ENCODE measurements at regions not wholly inside any gene's neighbourhood (a gene's known extent, or its start where the extent isn't known, plus 50 kb on each side); places are given as distances from the start of the nearest gene placed in this dataset.

DNA sequence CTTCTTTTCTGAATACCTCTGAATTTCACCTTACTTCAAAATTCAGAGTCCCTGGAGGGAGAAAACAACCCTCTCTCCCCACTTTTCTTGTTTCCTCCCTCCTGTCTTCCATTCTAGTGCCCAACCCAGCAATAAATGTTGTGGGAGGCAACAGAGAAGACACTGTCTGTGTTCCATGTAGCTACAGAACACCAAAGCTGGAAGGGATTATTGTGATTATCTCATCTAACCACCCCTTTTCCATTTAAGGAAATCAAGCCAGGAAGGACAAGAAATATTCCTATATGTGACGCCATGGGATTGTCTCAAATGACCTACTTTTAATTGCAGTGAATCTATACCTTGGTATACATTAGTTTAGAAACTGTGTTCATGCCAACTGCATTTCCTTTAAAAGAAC is 476.6 kb upstream of the TNC start:
- FAIRE-seq, result no peak
- no peak for DNase-seq (ENCODE audit: insufficient read length, low spot score)

DNA sequence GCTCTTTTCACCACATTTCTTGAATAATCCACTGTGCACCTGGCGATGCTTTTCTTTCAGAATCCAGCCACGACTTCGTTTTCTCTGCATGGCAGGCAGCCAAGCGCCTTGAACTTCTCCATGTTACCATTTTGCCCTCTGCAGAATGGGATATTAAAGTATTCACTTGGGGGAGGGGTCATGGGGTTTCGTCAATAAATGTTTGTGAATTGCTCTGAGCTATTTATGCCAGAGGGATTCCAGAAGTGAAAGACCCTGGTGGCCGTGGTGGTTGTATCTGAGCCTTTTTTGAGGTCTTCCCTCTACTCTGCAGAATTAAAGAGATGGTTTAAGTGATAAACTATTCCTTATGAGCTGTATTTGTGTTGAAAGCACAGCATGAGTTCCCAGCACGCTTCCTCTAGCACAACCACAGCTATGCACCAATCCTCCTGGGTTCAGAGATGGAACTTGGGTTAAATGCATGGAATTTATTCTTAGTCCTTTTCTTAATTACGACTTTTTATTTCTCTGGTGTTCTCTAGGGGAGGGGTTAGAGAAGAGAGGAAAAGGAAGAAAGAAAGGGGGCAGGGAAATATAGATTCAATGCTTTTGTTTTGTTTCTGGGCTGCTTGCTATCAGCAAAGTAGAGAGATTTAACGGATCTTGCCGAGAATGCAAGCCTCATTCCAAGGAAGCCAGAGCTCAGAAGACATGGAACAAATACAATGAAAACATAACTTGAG is 478.2 kb upstream of the TNC start:
- DNase-seq (ENCODE audit: insufficient read length, low spot score) (no peak), FAIRE-seq (no peak)

DNA sequence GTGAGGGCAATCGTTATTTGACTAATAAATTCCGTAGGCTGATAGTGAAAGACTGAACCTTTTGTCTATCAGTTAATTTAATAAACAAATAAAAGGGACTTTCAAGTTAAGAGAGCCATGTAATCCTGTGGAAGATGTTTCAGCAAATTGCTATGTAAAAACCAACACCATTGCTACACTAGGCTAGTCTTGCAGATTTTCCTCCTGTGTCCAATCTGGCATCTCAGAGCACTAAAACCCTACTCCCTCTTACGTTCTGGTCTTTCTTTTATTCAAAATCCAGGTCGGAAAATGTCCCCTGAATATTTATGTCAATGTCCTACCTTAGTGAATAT is 478.8 kb upstream of the TNC start:
- FAIRE-seq (no peak), DNase-seq (ENCODE audit: insufficient read length, low spot score) (no peak)

DNA sequence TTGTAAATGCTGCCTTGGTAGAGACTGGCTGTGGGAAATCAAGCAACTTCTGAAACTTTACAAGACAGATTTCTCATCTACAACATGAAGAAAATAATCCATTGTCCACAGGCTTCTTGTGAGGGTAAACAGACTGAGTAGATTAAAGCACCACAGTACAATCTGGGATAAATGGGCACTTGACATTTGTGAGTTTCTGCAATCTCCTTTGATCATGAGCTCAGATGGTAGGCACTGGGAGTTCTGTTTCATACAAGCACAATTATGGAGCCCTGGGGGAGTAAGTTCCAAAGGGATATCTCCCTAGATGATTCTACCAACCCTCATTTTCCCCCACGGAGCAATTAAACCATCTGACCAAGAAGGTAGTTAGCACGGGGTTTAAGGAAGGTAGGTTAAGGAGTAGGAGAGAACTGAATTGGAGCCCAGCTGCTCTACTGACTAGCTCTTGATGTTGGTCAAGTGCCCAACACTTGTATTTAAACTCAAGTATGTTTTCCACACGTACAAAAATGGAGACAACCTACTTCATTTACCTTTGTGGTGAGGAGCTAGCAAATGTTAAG is 479.5 kb upstream of the TNC start:
- FAIRE-seq (no peak), DNase-seq (ENCODE audit: insufficient read length, low spot score) (no peak)

- DNase-seq (ENCODE audit: insufficient read length, low spot score) (no peak), FAIRE-seq (no peak)
These were observed 480.8 kb upstream of the TNC start for GRCh38 chr9:115598751-115599150.

- DNase-seq (ENCODE audit: insufficient read length, low spot score) (no peak), FAIRE-seq (no peak)
These were observed 481.9 kb upstream of the TNC start for GRCh38 chr9:115599898-115600297.

GRCh38 chr9:115601434-115601833 is 483.5 kb upstream of the TNC start:
- no peak for DNase-seq (ENCODE audit: insufficient read length, low spot score)
- FAIRE-seq, result no peak

DNA sequence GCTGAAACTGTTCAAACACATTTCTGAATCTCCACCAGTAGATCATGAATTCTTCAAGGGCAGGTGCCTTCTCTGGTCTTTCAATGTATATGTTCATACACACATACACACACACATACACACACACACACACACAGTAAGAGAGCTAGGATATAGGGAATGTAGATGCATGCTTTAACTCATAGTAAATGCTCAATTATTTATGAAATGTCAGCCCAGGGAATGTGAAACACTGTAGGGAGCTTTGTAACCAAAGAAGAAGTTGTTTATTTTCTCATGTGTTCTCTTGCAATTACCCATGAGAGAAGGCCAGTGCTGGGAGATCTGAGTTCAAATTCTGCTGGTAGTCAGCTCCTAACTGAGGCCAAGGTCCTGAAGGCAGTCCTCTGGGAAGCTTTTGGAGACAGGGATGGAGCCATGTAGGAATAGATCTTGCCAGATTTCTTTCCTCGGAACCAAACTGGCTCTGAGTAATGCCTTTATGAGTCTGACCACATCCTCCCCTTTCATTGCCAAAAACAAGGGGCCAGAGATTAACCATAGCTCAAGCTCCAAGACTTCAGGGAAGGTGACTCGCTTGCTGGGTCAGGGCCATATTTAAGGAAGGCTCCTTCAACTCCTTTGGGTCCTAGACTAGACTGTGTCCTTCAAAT is 487.0 kb upstream of the TNC start:
- FAIRE-seq (no peak), DNase-seq (ENCODE audit: insufficient read length, low spot score) (no peak)

GRCh38 chr9:115606838-115607237 is 488.9 kb upstream of the TNC start:
- DNase-seq (ENCODE audit: insufficient read length, low spot score), result no peak
- no peak for FAIRE-seq

- FAIRE-seq (no peak), DNase-seq (ENCODE audit: insufficient read length, low spot score) (no peak)
These were observed 496.5 kb upstream of the TNC start for GRCh38 chr9:115614326-115614999.

DNA sequence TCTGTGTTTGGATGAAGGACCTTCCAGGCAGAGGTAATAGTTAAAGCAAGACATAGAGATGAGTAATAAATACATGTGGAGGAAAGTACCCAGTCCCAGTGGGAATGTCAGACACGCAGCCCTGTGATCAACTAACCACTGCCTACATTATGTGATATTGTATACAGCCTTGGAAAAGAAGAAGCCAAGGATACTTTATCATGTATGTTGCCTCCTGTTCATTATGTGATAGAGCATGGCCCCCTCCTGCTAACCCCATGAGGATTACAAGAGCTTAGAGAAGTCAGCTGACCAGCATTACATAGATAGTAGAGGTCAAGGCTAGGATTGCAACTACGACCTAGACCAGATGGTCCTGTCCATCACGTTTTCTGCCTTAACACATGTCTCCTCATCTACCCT is 497.0 kb upstream of the TNC start:
- FAIRE-seq, result no peak
- DNase-seq (ENCODE audit: insufficient read length, low spot score), result no peak

DNA sequence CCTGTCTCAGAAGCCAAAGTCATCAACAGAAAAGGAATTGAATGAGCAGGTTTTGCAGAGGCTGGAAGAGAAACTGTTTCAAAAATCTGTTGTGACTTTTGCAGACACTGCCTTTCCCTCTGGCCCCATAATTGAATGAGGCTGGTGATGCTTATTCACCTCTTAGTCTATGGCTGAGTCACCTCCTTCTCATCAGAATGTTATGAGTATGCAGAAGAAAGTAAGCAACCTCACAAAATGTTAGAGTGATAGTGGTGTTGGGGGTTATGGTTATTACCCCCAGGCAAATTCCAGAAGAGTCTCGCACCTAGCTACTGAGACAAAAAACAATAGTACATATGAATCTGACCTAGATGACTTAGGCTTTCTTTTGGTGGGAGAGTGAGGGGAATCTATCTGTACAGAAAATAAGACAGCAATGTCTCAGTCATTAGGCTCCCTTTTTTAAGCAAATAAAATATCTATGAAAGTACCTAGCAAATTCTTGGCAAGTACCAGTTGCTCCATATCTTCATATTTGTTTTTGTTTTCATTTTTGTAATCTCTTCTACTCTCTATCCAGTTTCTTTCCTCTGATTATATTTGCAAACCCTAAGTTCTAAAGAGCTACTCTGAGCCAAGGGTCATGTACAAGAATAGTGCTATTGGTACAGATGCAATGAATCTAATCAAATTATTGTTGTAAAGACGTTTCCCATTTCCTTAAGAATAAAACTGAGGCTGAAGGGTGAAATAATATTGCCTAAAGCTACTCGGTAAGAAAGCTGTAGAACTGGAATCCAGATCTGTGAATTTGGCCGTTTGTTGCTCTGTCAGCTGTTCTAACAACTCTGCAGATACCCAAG is 498.1 kb upstream of the TNC start:
- FAIRE-seq (no peak), DNase-seq (ENCODE audit: insufficient read length, low spot score) (peak; percentile 48)

GRCh38 chr9:115616666-115617239 is 498.8 kb upstream of the TNC start:
- FAIRE-seq (no peak), DNase-seq (ENCODE audit: insufficient read length, low spot score) (no peak)

DNA sequence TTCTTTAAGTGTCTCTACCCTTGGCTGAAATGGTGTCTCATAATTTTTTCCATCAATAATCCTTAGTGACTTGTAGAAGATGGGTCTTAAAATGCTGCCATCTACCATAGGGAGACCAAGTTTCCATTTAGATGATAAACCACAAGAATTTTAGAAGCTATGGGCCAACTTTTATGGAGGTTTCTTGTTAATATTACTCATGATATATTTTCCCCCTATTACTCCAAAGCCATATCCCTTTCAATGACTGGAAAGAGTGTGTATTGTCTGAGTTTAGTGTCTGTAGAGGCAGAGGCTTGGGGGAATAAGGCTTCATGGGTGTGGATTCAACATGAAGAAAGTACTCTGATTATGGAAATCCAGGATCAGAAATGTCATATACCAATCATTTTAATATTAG is 507.3 kb upstream of the TNC start:
- FAIRE-seq, result no peak
- no peak for DNase-seq (ENCODE audit: insufficient read length, low spot score)

- FAIRE-seq (no peak), DNase-seq (ENCODE audit: insufficient read length, low spot score) (no peak)
These were observed 508.0 kb upstream of the TNC start for GRCh38 chr9:115625954-115626353.

DNA sequence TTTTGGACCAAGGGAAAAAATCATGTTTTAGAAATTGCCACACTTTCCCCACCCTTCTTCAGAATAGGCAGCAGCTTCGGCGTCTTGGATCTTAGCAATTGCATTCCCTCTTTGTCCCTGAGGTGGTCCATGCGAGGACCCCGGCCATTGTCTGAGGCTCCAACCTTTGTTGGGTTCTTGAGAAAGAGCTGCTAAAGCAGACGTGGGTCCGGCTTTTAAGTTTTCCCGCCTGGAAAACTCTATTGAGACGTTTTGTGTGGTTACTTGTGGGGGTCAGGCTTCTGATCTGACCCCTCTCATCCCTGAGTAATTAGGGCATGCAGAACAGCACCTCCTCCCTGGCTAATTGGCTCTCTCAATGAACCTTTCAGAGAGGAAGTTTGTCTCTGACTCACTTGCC is 509.6 kb upstream of the TNC start:
- FAIRE-seq, result no peak
- DNase-seq (ENCODE audit: insufficient read length, low spot score), result no peak

- DNase-seq (ENCODE audit: insufficient read length, low spot score), result no peak
- FAIRE-seq, result no peak
These were observed 510.5 kb upstream of the TNC start for GRCh38 chr9:115628426-115628825.

- DNase-seq (ENCODE audit: insufficient read length, low spot score), result no peak
- no peak for FAIRE-seq
These were observed 512.2 kb upstream of the TNC start for GRCh38 chr9:115629879-115630840.

DNA sequence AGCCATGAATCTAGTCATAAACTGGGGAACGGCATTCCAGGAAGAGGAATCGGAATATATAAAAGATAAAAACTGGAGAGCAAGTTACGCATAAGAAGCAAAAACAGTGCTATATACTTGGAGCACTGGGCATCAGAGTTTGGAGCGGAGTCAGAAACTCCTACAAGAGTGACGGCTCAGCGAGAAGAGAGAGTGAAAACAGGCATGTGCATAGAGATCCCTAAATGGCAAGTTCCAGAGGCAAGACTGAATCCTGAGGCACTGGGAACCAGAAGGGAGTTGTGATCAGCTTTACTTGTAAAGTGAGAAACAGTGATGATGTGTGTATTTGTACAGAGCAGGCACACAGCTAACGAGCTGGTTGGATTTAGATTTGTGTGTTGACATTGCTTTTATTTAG is 514.4 kb upstream of the TNC start:
- FAIRE-seq (no peak), DNase-seq (ENCODE audit: insufficient read length, low spot score) (no peak)

GRCh38 chr9:115633104-115633503 is 515.1 kb upstream of the TNC start:
- no peak for FAIRE-seq

More at GRCh38 chr9:115633104-115633503, 515.1 kb upstream of the TNC start:
- DNase-seq (ENCODE audit: insufficient read length, low spot score), result no peak
